Endothelial cell of umbilical vein (primary cell): ENCODE measurements at regions not wholly inside any gene's neighbourhood (a gene's known extent, or its start where the extent isn't known, plus 50 kb on each side); places are given as distances from the start of the nearest gene placed in this dataset.

Experiments used
- BruUV-seq: library from RNA; stranded (reverse); fragments of 400-500 nt; replicated peaks from 2 replicates; lab custom pipeline; 2021; lab: Mats Ljungman, UMichigan
- CTCF ChIA-PET: fragments of 300-600, 350-600 bp; sonication (Branson Sonifier 250); formaldehyde crosslinking; loops from one replicate; lab custom pipeline; 2021; ENCODE audit warnings: antibody characterized with exemption, inconsistent platforms; lab: Charles Lee
- POLR2A ChIA-PET: fragments of 300-600, 350-600 bp; sonication (Branson Sonifier 250); formaldehyde crosslinking; loops from one replicate; lab custom pipeline; 2021; ENCODE audit warnings: antibody characterized with exemption, inconsistent platforms; lab: Charles Lee
- DNase-seq: peaks from one replicate; pipeline ENCODE4 v3.0.0-alpha.2; 2011; ENCODE audit warnings: low read depth, low spot score
- FAIRE-seq: peaks from 2 replicates; lab custom pipeline; 2011; peaks lifted over from hg19 to GRCh38; lab: Jason Lieb, UNC
- H2AFZ ChIP-seq: 2 replicates; pipeline ENCODE4 v1.6.0; 2012; ENCODE audit warnings: low read depth, low read length, control low read depth, inconsistent platforms
- H3K27ac ChIP-seq: 2 replicates; pipeline ENCODE4 v1.5.1; 2011; ENCODE audit warnings: low read depth, mild to moderate bottlenecking, control low read depth, low read length, moderate library complexity; ENCODE audit not compliant: insufficient read depth
- H3K27me3 ChIP-seq, 2 experiments: 2 replicates each; pipeline versions ENCODE4 v1.6.0 to v1.6.1; 2011; ENCODE audit warnings: low read length in 2 of 2, mixed read lengths in 1 of 2; ENCODE audit not compliant: control insufficient read depth in 2 of 2, insufficient read depth in 2 of 2
- H3K36me3 ChIP-seq, 2 experiments: 2 replicates in 1 of 2; 3 replicates in 1 of 2; pipeline ENCODE4 v1.5.1; 2011; ENCODE audit warnings: low read length in 2 of 2, mild to moderate bottlenecking in 1 of 2, moderate library complexity in 1 of 2; ENCODE audit not compliant: control insufficient read depth in 2 of 2, insufficient read depth in 2 of 2; ENCODE audit errors: extremely low read depth in 1 of 2
- H3K4me1 ChIP-seq: 3 replicates; pipeline ENCODE4 v1.5.1; 2011; ENCODE audit warnings: mild to moderate bottlenecking, low read length; ENCODE audit not compliant: control insufficient read depth, insufficient read depth; ENCODE audit errors: extremely low read depth
- H3K4me2 ChIP-seq: 2 replicates; pipeline ENCODE4 v1.6.1; 2011; ENCODE audit warnings: low read length, control low read depth, mixed read lengths; ENCODE audit not compliant: insufficient read depth
- H3K4me3 ChIP-seq, 3 experiments: fragments of 200-600 bp in 1 of 3; sonication (generic), shearing (Covaris generic) in 1 of 3; replicated peaks in 1 of 3; 2 replicates each; pipeline ENCODE4 v1.5.1; 2011 to 2016; ENCODE audit warnings: control low read depth in 3 of 3, low read length in 3 of 3, mild to moderate bottlenecking in 2 of 3, inconsistent platforms in 1 of 3, low read depth in 1 of 3, moderate library complexity in 1 of 3; ENCODE audit not compliant: insufficient read depth in 1 of 3
- H3K79me2 ChIP-seq: 2 replicates; pipeline ENCODE4 v1.6.0; 2012; ENCODE audit warnings: low read length, inconsistent platforms; ENCODE audit not compliant: control insufficient read depth, insufficient read depth
- H3K9ac ChIP-seq: replicated peaks from 2 replicates; pipeline ENCODE3; 2011; ENCODE audit warnings: low read length, control low read depth; ENCODE audit not compliant: insufficient read depth; ENCODE audit errors: extremely low read depth
- H3K9me1 ChIP-seq: replicated peaks from 3 replicates; pipeline ENCODE4 v1.6.0; 2011; ENCODE audit warnings: mild to moderate bottlenecking, low read length; ENCODE audit not compliant: control insufficient read depth, insufficient read depth; ENCODE audit errors: extremely low read depth
- H3K9me3 ChIP-seq: replicated peaks from 2 replicates; pipeline ENCODE4 v1.5.1; 2012; ENCODE audit warnings: low read length, inconsistent platforms; ENCODE audit not compliant: control insufficient read depth, insufficient read depth
- H4K20me1 ChIP-seq: replicated peaks from 2 replicates; pipeline ENCODE3; 2011; ENCODE audit warnings: mild to moderate bottlenecking, low read length; ENCODE audit not compliant: control insufficient read depth, insufficient read depth; ENCODE audit errors: extremely low read depth
- CTCF ChIP-seq, 2 donors: IDR thresholded peaks; 1 replicate in 1 of 2; 2 replicates in 1 of 2; pipeline ENCODE4 v1.5.1; 2011; ENCODE audit warnings: low read length in 2 of 2, mild to moderate bottlenecking in 2 of 2, moderate library complexity in 2 of 2, control low read depth in 1 of 2, inconsistent platforms in 1 of 2, low read depth in 1 of 2; ENCODE audit not compliant: insufficient read depth in 1 of 2; ENCODE audit errors: extremely low read depth in 1 of 2
- EZH2 ChIP-seq: IDR thresholded peaks from 2 replicates; pipeline ENCODE4 v1.6.1; 2012; ENCODE audit warnings: borderline replicate concordance, low read depth, mild to moderate bottlenecking, moderate library complexity, low read length, inconsistent platforms; ENCODE audit not compliant: severe bottlenecking
- FOS ChIP-seq: IDR thresholded peaks from 2 replicates; pipeline ENCODE4 v1.6.1; 2011; ENCODE audit warnings: mild to moderate bottlenecking, low read length, moderate library complexity, borderline replicate concordance; ENCODE audit not compliant: insufficient read depth
- GATA2 ChIP-seq: IDR thresholded peaks from 2 replicates; pipeline ENCODE4 v1.7.0; 2011; ENCODE audit warnings: low read depth, mild to moderate bottlenecking, moderate library complexity, mixed read lengths, low read length; ENCODE audit not compliant: insufficient read length, insufficient read depth
- JUN ChIP-seq: IDR thresholded peaks from 2 replicates; pipeline ENCODE4 v1.6.1; 2011; ENCODE audit warnings: borderline replicate concordance, low read depth; ENCODE audit not compliant: insufficient read length, insufficient read depth
- MAX ChIP-seq: IDR thresholded peaks from 2 replicates; pipeline ENCODE4 v1.6.1; 2011; ENCODE audit not compliant: insufficient read depth, insufficient read length
- MYC ChIP-seq: IDR thresholded peaks from one replicate; pipeline ENCODE4 v1.6.1; 2011; ENCODE audit warnings: mild to moderate bottlenecking, low read depth, low read length
- POLR2A ChIP-seq: IDR thresholded peaks from 2 replicates; pipeline ENCODE4 v1.6.1; 2012; ENCODE audit warnings: low read depth, mild to moderate bottlenecking, control low read depth, low read length
- POLR2AphosphoS5 ChIP-seq: IDR thresholded peaks from 2 replicates; pipeline ENCODE4 v1.6.1; 2012; ENCODE audit warnings: low read depth, mild to moderate bottlenecking, control low read depth, low read length, moderate library complexity; ENCODE audit not compliant: insufficient read depth
- dilution Hi-C: fragments of 300-500 bp; cut with MboI; formaldehyde crosslinking; loops from one replicate; pipeline ENCODE4 v1.15.0; 2019; ENCODE audit warnings: low sequenced_read_pairs; ENCODE audit not compliant: extremely low pct_ligation_motif_present
- intact Hi-C: fragments of 100-400 bp; cut with micrococcal nuclease; formaldehyde crosslinking; loops from one replicate; pipeline ENCODE4 v1.10.0; 2022

GRCh38 chr6:90947184-90948064, 360.6 kb upstream of the MAP3K7 start:
- no peaks in the 10 kb centered on the region for H3K79me2 ChIP-seq
- dilution Hi-C loops, result no loop called here
- DNase-seq (no peak), FAIRE-seq (no peak)
- no peak overlapping the region for H3K9ac ChIP-seq
- no TSS peak for BruUV-seq
- no peaks in the 10 kb centered on the region for H3K9me3 ChIP-seq
- intact Hi-C loops, result no loop called here
- ChIA-PET POLR2A (no interaction called here), CTCF (no interaction called here)
- no peak overlapping the region for H3K4me2 ChIP-seq
- H3K9me1 ChIP-seq, result no peaks in the 10 kb centered on the region
- H3K4me3 ChIP-seq, result no peak overlapping the region
- TF ChIP-seq POLR2AphosphoS5 (no peak), EZH2 (no peak), MYC (no peak), CTCF (IDR thresholded peaks at IDR 0.05; ENCODE audit: extremely low read depth in 1 of 2, insufficient read depth in 1 of 2, low read depth in 1 of 2, low read length in 2 of 2) (no peak), GATA2 (no peak), FOS (no peak), JUN (no peak), MAX (no peak), POLR2A (no peak)
- no peaks in the 10 kb centered on the region for H3K36me3 ChIP-seq
- H3K27ac ChIP-seq, result no peak overlapping the region
- H4K20me1 ChIP-seq, result no peaks in the 10 kb centered on the region
- H3K27me3 ChIP-seq, result no peaks in the 10 kb centered on the region
- no peaks in the 10 kb centered on the region for H3K4me1 ChIP-seq
- H2AFZ ChIP-seq, result no peak overlapping the region
